ENCODE measurements at regions not wholly inside any gene's neighbourhood (a gene's known extent, or its start where the extent isn't known, plus 50 kb on each side); places are given as distances from the start of the nearest gene placed in this dataset.
"Not testable (repeated sequence)": the region's sequence is repeated elsewhere in the genome, so short reads cannot be mapped to it uniquely, and the experiment has no call there.

DNA sequence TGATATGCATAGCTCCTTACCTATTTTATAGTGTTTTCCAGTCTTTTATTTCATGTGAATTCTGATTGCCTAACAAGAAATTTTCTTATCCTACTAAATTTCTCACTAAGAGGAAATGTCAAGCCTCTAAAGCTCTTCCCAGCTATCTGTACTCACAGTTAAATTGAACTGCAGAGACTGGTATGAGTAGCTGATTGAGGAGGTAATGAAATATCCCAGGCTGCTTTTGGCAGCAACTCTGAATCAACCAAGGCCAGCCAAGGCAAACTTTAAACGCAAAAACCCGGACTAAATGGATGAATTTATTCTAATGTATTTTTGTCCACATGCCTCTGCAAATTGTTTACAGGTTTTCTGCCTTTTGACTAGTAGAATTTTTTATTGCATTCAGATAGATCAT lies 119.1 kb upstream of the PMCH start:
- no peak overlapping the region for H4K8ac ChIP-seq (ENCODE audit: low read depth, low read length)
- no peak overlapping the region for H2BK120ac ChIP-seq (ENCODE audit: low read depth, low read length)
- H3K56ac ChIP-seq (ENCODE audit: low read length), result no peak overlapping the region
- no peak overlapping the region for H2AK5ac ChIP-seq (ENCODE audit: low read length)
- no peak overlapping the region for H3K23ac ChIP-seq (ENCODE audit: low read length)
- DNase-seq, result no peak
- no peaks in the 10 kb centered on the region for H3K4me1 ChIP-seq (ENCODE audit: control insufficient read depth, low read depth, low read length)
- H3K79me1 ChIP-seq (ENCODE audit: low read length), result no peaks in the 10 kb centered on the region
- no peaks in the 10 kb centered on the region for H3K79me2 ChIP-seq (ENCODE audit: control insufficient read depth, insufficient read depth, low read length)
- H3K27ac ChIP-seq (ENCODE audit: low read depth, low read length), result no peak overlapping the region
- no CpG with 5 or more reads among the region's 2 CpGs for WGBS (ENCODE audit: extremely low coverage, insufficient coverage, low lambda C conversion rate)
- no peak overlapping the region for H3K4ac ChIP-seq (ENCODE audit: low read depth, low read length)
- H3K36me3 ChIP-seq (ENCODE audit: control insufficient read depth, insufficient read depth, low read length), result no peaks in the 10 kb centered on the region
- no peak overlapping the region for H3K4me2 ChIP-seq (ENCODE audit: low read length)
- H3K9ac ChIP-seq (ENCODE audit: low read length), result no peak overlapping the region
- H3K18ac ChIP-seq (ENCODE audit: low read length), result no peak overlapping the region
- no peak overlapping the region for H4K5ac ChIP-seq (ENCODE audit: low read length)
- H2BK5ac ChIP-seq (ENCODE audit: low read length), result no peak overlapping the region
- no peak overlapping the region for H2BK15ac ChIP-seq (replicated peaks; ENCODE audit: low read depth)
- H3K4me3 ChIP-seq (ENCODE audit: low read length), result no peak overlapping the region
- H3K27me3 ChIP-seq (ENCODE audit: insufficient read depth, low read length, poor library complexity), result no peaks in the 10 kb centered on the region

DNA sequence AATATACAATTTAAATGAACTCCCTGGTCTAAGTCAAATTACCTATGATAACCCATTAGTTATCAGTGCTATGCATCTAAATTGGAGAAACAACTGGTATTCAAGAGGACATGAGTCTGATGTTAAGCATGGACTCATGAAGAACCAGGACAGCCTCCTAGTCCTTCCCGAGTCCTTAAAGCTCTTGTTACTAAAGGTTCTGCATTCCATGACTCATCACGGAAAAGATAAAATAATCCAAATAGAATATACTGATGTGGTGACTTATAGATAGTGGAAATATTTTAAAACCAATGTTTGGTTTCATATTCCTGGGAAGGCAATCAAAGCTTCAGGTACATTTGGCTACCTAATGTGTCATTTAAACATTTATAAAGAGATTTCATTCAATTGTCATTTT lies 117.2 kb upstream of the PMCH start:
- no peaks in the 10 kb centered on the region for H3K4me1 ChIP-seq (ENCODE audit: control insufficient read depth, low read depth, low read length)
- H3K27me3 ChIP-seq (ENCODE audit: insufficient read depth, low read length, poor library complexity), result no peaks in the 10 kb centered on the region
- H2BK5ac ChIP-seq (ENCODE audit: low read length), result no peak overlapping the region
- H3K79me2 ChIP-seq (ENCODE audit: control insufficient read depth, insufficient read depth, low read length), result no peaks in the 10 kb centered on the region
- H3K4me3 ChIP-seq (ENCODE audit: low read length), result no peak overlapping the region
- H2AK5ac ChIP-seq (ENCODE audit: low read length), result no peak overlapping the region
- no peak overlapping the region for H3K9ac ChIP-seq (ENCODE audit: low read length)
- H3K18ac ChIP-seq (ENCODE audit: low read length), result no peak overlapping the region
- no peak overlapping the region for H3K56ac ChIP-seq (ENCODE audit: low read length)
- H2BK120ac ChIP-seq (ENCODE audit: low read depth, low read length), result no peak overlapping the region
- no peak overlapping the region for H3K23ac ChIP-seq (ENCODE audit: low read length)
- H3K79me1 ChIP-seq (ENCODE audit: low read length), result no peaks in the 10 kb centered on the region
- no peak overlapping the region for H4K8ac ChIP-seq (ENCODE audit: low read depth, low read length)
- no peak overlapping the region for H3K4me2 ChIP-seq (ENCODE audit: low read length)
- no peak for DNase-seq
- H3K4ac ChIP-seq (ENCODE audit: low read depth, low read length), result no peak overlapping the region
- no peak overlapping the region for H2BK15ac ChIP-seq (replicated peaks; ENCODE audit: low read depth)
- H3K36me3 ChIP-seq (ENCODE audit: control insufficient read depth, insufficient read depth, low read length), result no peaks in the 10 kb centered on the region
- no peak overlapping the region for H3K27ac ChIP-seq (ENCODE audit: low read depth, low read length)
- WGBS (ENCODE audit: extremely low coverage, insufficient coverage, low lambda C conversion rate), result no CpG with 5 or more reads among the region's 2 CpGs
- H4K5ac ChIP-seq (ENCODE audit: low read length), result no peak overlapping the region

DNA sequence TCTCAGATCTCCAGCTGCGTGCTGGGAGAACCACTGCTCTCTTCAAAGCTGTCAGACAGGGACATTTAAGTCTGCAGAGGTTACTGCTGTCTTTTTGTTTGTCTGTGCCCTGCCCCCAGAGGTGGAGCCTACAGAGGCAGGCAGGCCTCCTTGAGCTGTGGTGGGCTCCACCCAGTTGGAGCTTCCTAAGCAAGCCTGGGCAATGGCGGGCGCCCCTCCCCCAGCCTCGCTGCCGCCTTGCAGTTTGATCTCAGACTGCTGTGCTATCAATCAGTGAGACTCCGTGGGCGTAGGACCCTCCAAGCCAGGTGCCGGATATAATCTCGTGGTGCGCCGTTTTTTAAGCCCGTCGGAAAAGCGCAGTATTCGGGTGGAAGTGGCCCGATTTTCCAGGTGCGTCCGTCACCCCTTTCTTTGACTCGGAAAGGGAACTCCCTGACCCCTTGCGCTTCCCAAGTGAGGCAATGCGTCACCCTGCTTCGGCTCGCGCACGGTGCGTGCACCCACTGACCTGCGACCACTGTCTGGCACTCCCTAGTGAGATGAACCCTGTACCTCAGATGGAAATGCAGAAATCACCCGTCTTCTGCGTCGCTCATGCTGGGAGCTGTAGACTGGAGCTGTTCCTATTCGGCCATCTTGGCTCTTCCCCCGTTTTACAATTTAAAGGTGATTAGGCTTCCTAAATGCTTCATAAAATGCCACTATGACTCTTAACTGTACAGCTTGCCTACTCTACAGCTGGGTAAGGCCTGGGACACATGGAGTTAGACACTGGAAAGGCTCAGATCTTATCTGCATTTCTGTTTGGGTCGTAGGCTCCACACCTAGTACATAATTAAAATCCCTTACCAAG lies 115.7 kb upstream of the PMCH start:
- not testable (repeated sequence) for DNase-seq; H3K4me2 ChIP-seq (ENCODE audit: low read length); H2AK5ac ChIP-seq (ENCODE audit: low read length); H3K4me1 ChIP-seq (ENCODE audit: control insufficient read depth, low read depth, low read length); H2BK5ac ChIP-seq (ENCODE audit: low read length); H3K79me2 ChIP-seq (ENCODE audit: control insufficient read depth, insufficient read depth, low read length); H3K18ac ChIP-seq (ENCODE audit: low read length); H3K4me3 ChIP-seq (ENCODE audit: low read length); H4K8ac ChIP-seq (ENCODE audit: low read depth, low read length); H2BK15ac ChIP-seq (replicated peaks; ENCODE audit: low read depth); H3K9ac ChIP-seq (ENCODE audit: low read length); H2BK120ac ChIP-seq (ENCODE audit: low read depth, low read length); H3K27ac ChIP-seq (ENCODE audit: low read depth, low read length); H4K5ac ChIP-seq (ENCODE audit: low read length); H3K36me3 ChIP-seq (ENCODE audit: control insufficient read depth, insufficient read depth, low read length); H3K4ac ChIP-seq (ENCODE audit: low read depth, low read length); H3K79me1 ChIP-seq (ENCODE audit: low read length); H3K27me3 ChIP-seq (ENCODE audit: insufficient read depth, low read length, poor library complexity); H3K56ac ChIP-seq (ENCODE audit: low read length); H3K23ac ChIP-seq (ENCODE audit: low read length)
- no CpG with 5 or more reads among the region's 33 CpGs for WGBS (ENCODE audit: extremely low coverage, insufficient coverage, low lambda C conversion rate)

DNA sequence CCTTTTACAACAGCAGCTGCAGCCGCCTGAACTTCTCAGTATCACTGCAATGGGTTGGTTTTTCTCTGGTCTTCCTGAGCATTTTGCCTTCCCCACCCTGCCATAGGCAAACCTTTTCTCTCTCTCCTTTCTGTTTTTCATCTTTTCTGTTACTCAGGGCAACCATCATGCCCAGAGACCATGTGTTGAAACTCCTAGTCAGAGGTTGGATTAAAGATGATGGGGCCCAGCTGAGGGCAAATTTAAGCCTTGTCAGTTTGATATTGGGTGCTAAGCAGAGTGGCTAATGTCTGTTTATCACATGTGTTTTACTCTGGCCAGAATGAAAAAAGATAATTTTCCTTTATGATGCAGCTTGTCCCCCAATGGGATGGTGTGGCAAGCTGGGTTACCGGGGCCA lies 107.9 kb upstream of the PMCH start:
- H3K79me2 ChIP-seq (ENCODE audit: control insufficient read depth, insufficient read depth, low read length), result no peaks in the 10 kb centered on the region
- H3K79me1 ChIP-seq (ENCODE audit: low read length), result no peaks in the 10 kb centered on the region
- no peak overlapping the region for H2BK120ac ChIP-seq (ENCODE audit: low read depth, low read length)
- H2BK5ac ChIP-seq (ENCODE audit: low read length), result no peak overlapping the region
- no peaks in the 10 kb centered on the region for H3K4me1 ChIP-seq (ENCODE audit: control insufficient read depth, low read depth, low read length)
- H3K36me3 ChIP-seq (ENCODE audit: control insufficient read depth, insufficient read depth, low read length), result no peaks in the 10 kb centered on the region
- no peak overlapping the region for H3K4ac ChIP-seq (ENCODE audit: low read depth, low read length)
- DNase-seq, result no peak
- no peak overlapping the region for H4K8ac ChIP-seq (ENCODE audit: low read depth, low read length)
- no peak overlapping the region for H3K27ac ChIP-seq (ENCODE audit: low read depth, low read length)
- no peak overlapping the region for H3K23ac ChIP-seq (ENCODE audit: low read length)
- H3K27me3 ChIP-seq (ENCODE audit: insufficient read depth, low read length, poor library complexity), result no peaks in the 10 kb centered on the region
- no CpG with 5 or more reads among the region's 2 CpGs for WGBS (ENCODE audit: extremely low coverage, insufficient coverage, low lambda C conversion rate)
- no peak overlapping the region for H4K5ac ChIP-seq (ENCODE audit: low read length)
- H3K9ac ChIP-seq (ENCODE audit: low read length), result no peak overlapping the region
- no peak overlapping the region for H3K18ac ChIP-seq (ENCODE audit: low read length)
- no peak overlapping the region for H2AK5ac ChIP-seq (ENCODE audit: low read length)
- H3K56ac ChIP-seq (ENCODE audit: low read length), result no peak overlapping the region
- H2BK15ac ChIP-seq (replicated peaks; ENCODE audit: low read depth), result no peak overlapping the region
- no peak overlapping the region for H3K4me3 ChIP-seq (ENCODE audit: low read length)
- H3K4me2 ChIP-seq (ENCODE audit: low read length), result no peak overlapping the region

DNA sequence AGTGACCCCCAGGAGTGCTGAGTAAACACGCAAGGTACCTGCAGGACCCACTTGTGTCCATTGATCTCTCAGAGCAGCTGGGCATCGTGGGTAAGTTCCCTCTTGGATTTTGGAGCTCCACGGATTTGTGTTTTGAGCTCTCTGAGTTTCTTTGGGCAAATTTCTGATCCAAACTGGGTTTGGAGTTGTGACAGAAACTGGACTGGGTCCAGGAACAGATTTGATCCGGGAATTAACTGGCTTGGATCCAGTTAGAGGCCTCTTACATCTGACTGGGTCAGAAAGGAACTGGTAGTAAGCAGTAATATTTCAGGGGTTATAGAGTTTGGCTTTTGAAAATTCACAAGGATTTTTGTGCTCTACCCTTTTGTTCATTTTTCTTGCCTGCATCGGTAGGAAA lies 107.0 kb upstream of the PMCH start:
- not testable (repeated sequence) for H3K56ac ChIP-seq (ENCODE audit: low read length); H3K4me2 ChIP-seq (ENCODE audit: low read length); H3K4me3 ChIP-seq (ENCODE audit: low read length); H4K5ac ChIP-seq (ENCODE audit: low read length); H3K27me3 ChIP-seq (ENCODE audit: insufficient read depth, low read length, poor library complexity); H2AK5ac ChIP-seq (ENCODE audit: low read length); H3K18ac ChIP-seq (ENCODE audit: low read length); H3K79me2 ChIP-seq (ENCODE audit: control insufficient read depth, insufficient read depth, low read length); H2BK5ac ChIP-seq (ENCODE audit: low read length); H3K27ac ChIP-seq (ENCODE audit: low read depth, low read length); H3K36me3 ChIP-seq (ENCODE audit: control insufficient read depth, insufficient read depth, low read length); H3K4ac ChIP-seq (ENCODE audit: low read depth, low read length); H3K79me1 ChIP-seq (ENCODE audit: low read length); H3K23ac ChIP-seq (ENCODE audit: low read length); DNase-seq; H3K9ac ChIP-seq (ENCODE audit: low read length); H4K8ac ChIP-seq (ENCODE audit: low read depth, low read length); H3K4me1 ChIP-seq (ENCODE audit: control insufficient read depth, low read depth, low read length); H2BK15ac ChIP-seq (replicated peaks; ENCODE audit: low read depth); H2BK120ac ChIP-seq (ENCODE audit: low read depth, low read length)
- no CpG with 5 or more reads among the region's 5 CpGs for WGBS (ENCODE audit: extremely low coverage, insufficient coverage, low lambda C conversion rate)

DNA sequence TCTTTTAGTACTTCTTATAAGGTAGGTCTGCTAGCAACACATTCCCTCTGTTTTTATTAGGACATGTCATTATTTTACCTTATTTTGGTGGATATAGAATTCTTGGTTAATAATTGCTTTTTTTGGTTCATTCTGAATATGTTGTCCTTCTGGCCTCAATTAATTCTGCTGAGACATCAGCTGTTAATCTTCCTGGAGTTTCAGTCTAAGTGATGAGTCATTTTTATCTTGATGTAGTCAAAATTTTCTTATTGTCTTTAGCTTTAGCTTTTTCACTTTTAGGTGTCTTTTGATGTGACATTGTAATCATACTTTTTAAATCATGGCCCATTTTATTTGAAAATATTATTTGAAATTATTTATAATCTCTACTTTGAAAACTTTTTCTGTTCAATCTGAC lies 104.9 kb upstream of the PMCH start:
- H3K27ac ChIP-seq (ENCODE audit: low read depth, low read length), result no peak overlapping the region

More for the DNA sequence above, 104.9 kb upstream of the PMCH start:
- no peaks in the 10 kb centered on the region for H3K4me1 ChIP-seq (ENCODE audit: control insufficient read depth, low read depth, low read length)
- H2BK15ac ChIP-seq (replicated peaks; ENCODE audit: low read depth), result no peak overlapping the region
- H3K36me3 ChIP-seq (ENCODE audit: control insufficient read depth, insufficient read depth, low read length), result no peaks in the 10 kb centered on the region
- no peak overlapping the region for H3K23ac ChIP-seq (ENCODE audit: low read length)
- H3K27me3 ChIP-seq (ENCODE audit: insufficient read depth, low read length, poor library complexity), result no peaks in the 10 kb centered on the region
- H4K8ac ChIP-seq (ENCODE audit: low read depth, low read length), result no peak overlapping the region
- H2BK120ac ChIP-seq (ENCODE audit: low read depth, low read length), result no peak overlapping the region
- no peak overlapping the region for H3K4ac ChIP-seq (ENCODE audit: low read depth, low read length)
- no peak overlapping the region for H3K9ac ChIP-seq (ENCODE audit: low read length)
- no peak overlapping the region for H4K5ac ChIP-seq (ENCODE audit: low read length)
- no peak overlapping the region for H3K56ac ChIP-seq (ENCODE audit: low read length)
- no peak overlapping the region for H2AK5ac ChIP-seq (ENCODE audit: low read length)
- no peak for DNase-seq
- no peak overlapping the region for H3K4me2 ChIP-seq (ENCODE audit: low read length)
- H3K18ac ChIP-seq (ENCODE audit: low read length), result no peak overlapping the region
- no peaks in the 10 kb centered on the region for H3K79me1 ChIP-seq (ENCODE audit: low read length)
- no peak overlapping the region for H3K4me3 ChIP-seq (ENCODE audit: low read length)
- H3K79me2 ChIP-seq (ENCODE audit: control insufficient read depth, insufficient read depth, low read length), result no peaks in the 10 kb centered on the region
- H2BK5ac ChIP-seq (ENCODE audit: low read length), result no peak overlapping the region

All from mesendoderm (in vitro differentiated cells).